ENCODE measurements at regions not wholly inside any gene's neighbourhood (a gene's known extent, or its start where the extent isn't known, plus 50 kb on each side); places are given as distances from the start of the nearest gene placed in this dataset.
"Not testable (repeated sequence)": the region's sequence is repeated elsewhere in the genome, so short reads cannot be mapped to it uniquely, and the experiment has no call there.

- WGBS, 2 donors = 84 to 86% methylated on average over 4 of the region's 4 CpGs
- no peak overlapping the region for H3K27ac ChIP-seq (ENCODE audit: low read depth in 1 of 2, low read length in 2 of 2)
- H3K36me3 ChIP-seq (ENCODE audit: control insufficient read depth in 1 of 2, insufficient read depth in 2 of 2, low read length in 1 of 2) = no peaks in the 10 kb centered on the region
- H3K4me3 ChIP-seq (ENCODE audit: low read length in 2 of 2) = no peak overlapping the region
- ATAC-seq (ENCODE audit: low FRiP score) (no peak), DNase-seq (no peak)
- H3K27me3 ChIP-seq (ENCODE audit: control insufficient read depth in 1 of 2, insufficient read depth in 2 of 2, low read length in 1 of 2) = no peaks in the 10 kb centered on the region
- intact Hi-C loops (cut with DNase I) = no loop called here
- H3K4me1 ChIP-seq (ENCODE audit: control insufficient read depth in 1 of 2, insufficient read depth in 2 of 2, low read length in 2 of 2) = no peaks in the 10 kb centered on the region
- no peaks in the 10 kb centered on the region for H3K9me3 ChIP-seq (ENCODE audit: control insufficient read depth, low read length)
Measured at GRCh38 chr6:68114463-68115047, 520.5 kb upstream of the ADGRB3 start.

DNA sequence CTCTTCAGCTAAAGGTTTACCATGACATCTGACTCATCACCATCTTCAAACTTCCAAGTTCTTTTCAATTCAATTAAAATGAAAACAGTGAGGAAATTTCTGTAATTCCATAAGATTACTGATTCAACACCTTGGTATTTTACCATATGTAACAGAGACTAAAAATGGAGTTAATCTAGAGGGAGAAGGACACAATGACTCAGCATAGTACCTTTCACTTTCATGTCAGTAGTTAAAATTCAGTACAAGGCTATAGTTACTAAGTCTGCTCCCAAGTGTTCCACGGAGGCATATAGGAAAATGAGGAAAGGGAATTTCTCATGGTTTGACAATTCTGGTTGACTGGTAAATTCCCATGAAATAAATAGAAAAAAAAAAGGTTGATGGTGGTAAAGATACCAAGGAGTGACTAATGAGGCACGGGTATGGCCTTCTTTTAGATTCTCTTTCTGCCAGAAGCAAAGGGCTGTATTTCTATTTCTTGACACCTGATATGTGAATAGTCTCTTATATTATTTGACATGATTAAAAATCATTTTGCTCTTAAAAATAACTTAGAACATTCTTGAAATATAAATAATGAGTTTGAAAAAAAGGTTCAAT lies 526.7 kb upstream of the ADGRB3 start:
- no peaks in the 10 kb centered on the region for H3K4me1 ChIP-seq (ENCODE audit: control insufficient read depth in 1 of 2, insufficient read depth in 2 of 2, low read length in 2 of 2)
- intact Hi-C loops (cut with DNase I) = no loop called here
- no peak for DNase-seq
- ATAC-seq (ENCODE audit: low FRiP score) = no peak
- H3K27me3 ChIP-seq (ENCODE audit: control insufficient read depth in 1 of 2, insufficient read depth in 2 of 2, low read length in 1 of 2) = no peaks in the 10 kb centered on the region
- no peaks in the 10 kb centered on the region for H3K36me3 ChIP-seq (ENCODE audit: control insufficient read depth in 1 of 2, insufficient read depth in 2 of 2, low read length in 1 of 2)
- H3K4me3 ChIP-seq (ENCODE audit: low read length in 2 of 2) = no peak overlapping the region
- H3K27ac ChIP-seq (ENCODE audit: low read depth in 1 of 2, low read length in 2 of 2) = no peak overlapping the region
- 67 to 73% methylated on average over 2 of the region's 2 CpGs for WGBS, 2 donors
- H3K9me3 ChIP-seq (ENCODE audit: control insufficient read depth, low read length) = no peaks in the 10 kb centered on the region

GRCh38 chr6:68094070-68094469 lies 541.0 kb upstream of the ADGRB3 start:
- H3K4me1 ChIP-seq (ENCODE audit: control insufficient read depth in 1 of 2, insufficient read depth in 2 of 2, low read length in 2 of 2) = no peaks in the 10 kb centered on the region
- ATAC-seq (ENCODE audit: low FRiP score) = no peak
- no peak overlapping the region for H3K4me3 ChIP-seq (ENCODE audit: low read length in 2 of 2)
- H3K36me3 ChIP-seq (ENCODE audit: control insufficient read depth in 1 of 2, insufficient read depth in 2 of 2, low read length in 1 of 2) = no peaks in the 10 kb centered on the region
- no peak overlapping the region for H3K27ac ChIP-seq (ENCODE audit: low read depth in 1 of 2, low read length in 2 of 2)
- no peak for DNase-seq
- intact Hi-C loops (cut with DNase I) = no loop called here
- H3K9me3 ChIP-seq (ENCODE audit: control insufficient read depth, low read length) = no peaks in the 10 kb centered on the region
- H3K27me3 ChIP-seq (ENCODE audit: control insufficient read depth in 1 of 2, insufficient read depth in 2 of 2, low read length in 1 of 2) = no peaks in the 10 kb centered on the region

DNA sequence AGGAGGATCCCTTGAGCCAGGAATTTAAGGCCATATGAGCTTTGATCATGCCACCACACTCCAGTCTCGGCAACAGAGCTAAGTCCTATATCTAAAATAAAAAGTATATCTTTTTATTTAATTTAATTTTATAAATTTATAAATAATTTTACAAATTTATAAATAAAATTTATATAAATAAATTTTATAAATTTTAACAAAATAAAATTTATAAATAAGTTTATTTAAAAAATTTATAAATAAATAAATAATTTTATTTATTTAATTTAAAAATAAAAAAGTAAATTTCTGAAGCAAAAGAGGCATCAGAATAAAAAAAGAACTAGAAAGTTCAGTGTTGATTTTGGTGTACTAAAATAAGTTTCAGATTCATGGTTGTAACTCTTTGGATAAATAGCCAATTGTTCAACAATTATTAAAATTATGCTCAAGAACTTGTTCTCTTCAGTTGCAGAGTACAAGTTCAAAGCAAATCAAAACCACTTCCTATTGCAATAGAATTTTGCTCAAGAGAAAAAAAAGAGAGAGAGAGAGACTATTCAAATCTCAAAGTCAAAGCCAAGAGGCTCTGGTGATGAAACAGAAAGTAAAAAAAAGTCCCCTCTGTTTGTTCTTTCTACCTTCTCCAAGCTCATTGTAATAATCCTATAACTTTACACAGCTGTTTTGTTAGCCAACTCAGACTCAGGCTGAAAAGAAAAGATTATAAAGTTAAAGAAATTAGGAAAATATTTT lies 547.5 kb upstream of the ADGRB3 start:
- H3K9me3 ChIP-seq (ENCODE audit: control insufficient read depth, low read length) = no peaks in the 10 kb centered on the region
- DNase-seq (no peak), ATAC-seq (ENCODE audit: low FRiP score) (no peak)
- intact Hi-C loops (cut with DNase I) = no loop called here
- H3K4me3 ChIP-seq (ENCODE audit: low read length in 2 of 2) = no peak overlapping the region
- H3K4me1 ChIP-seq (ENCODE audit: control insufficient read depth in 1 of 2, insufficient read depth in 2 of 2, low read length in 2 of 2) = no peaks in the 10 kb centered on the region
- 90 to 95% methylated on average over 1 of the region's 1 CpG for WGBS, 2 donors
- no peaks in the 10 kb centered on the region for H3K36me3 ChIP-seq (ENCODE audit: control insufficient read depth in 1 of 2, insufficient read depth in 2 of 2, low read length in 1 of 2)
- H3K27ac ChIP-seq (ENCODE audit: low read depth in 1 of 2, low read length in 2 of 2) = no peak overlapping the region
- H3K27me3 ChIP-seq (ENCODE audit: control insufficient read depth in 1 of 2, insufficient read depth in 2 of 2, low read length in 1 of 2) = no peaks in the 10 kb centered on the region

GRCh38 chr6:68086199-68086598 lies 548.9 kb upstream of the ADGRB3 start:
- H3K4me1 ChIP-seq (ENCODE audit: control insufficient read depth in 1 of 2, insufficient read depth in 2 of 2, low read length in 2 of 2) = no peaks in the 10 kb centered on the region
- H3K9me3 ChIP-seq (ENCODE audit: control insufficient read depth, low read length) = no peaks in the 10 kb centered on the region
- no peak for DNase-seq
- no peak overlapping the region for H3K4me3 ChIP-seq (ENCODE audit: low read length in 2 of 2)
- no peaks in the 10 kb centered on the region for H3K27me3 ChIP-seq (ENCODE audit: control insufficient read depth in 1 of 2, insufficient read depth in 2 of 2, low read length in 1 of 2)
- no peaks in the 10 kb centered on the region for H3K36me3 ChIP-seq (ENCODE audit: control insufficient read depth in 1 of 2, insufficient read depth in 2 of 2, low read length in 1 of 2)
- no peak overlapping the region for H3K27ac ChIP-seq (ENCODE audit: low read depth in 1 of 2, low read length in 2 of 2)
- ATAC-seq (ENCODE audit: low FRiP score) = no peak
- intact Hi-C loops (cut with DNase I) = no loop called here
- WGBS, 2 donors = 73 to 75% methylated on average over 4 of the region's 4 CpGs

- H3K4me1 ChIP-seq (ENCODE audit: control insufficient read depth in 1 of 2, insufficient read depth in 2 of 2, low read length in 2 of 2); ATAC-seq (ENCODE audit: low FRiP score); H3K27ac ChIP-seq (ENCODE audit: low read depth in 1 of 2, low read length in 2 of 2); intact Hi-C loops (cut with DNase I); H3K9me3 ChIP-seq (ENCODE audit: control insufficient read depth, low read length); DNase-seq; H3K27me3 ChIP-seq (ENCODE audit: control insufficient read depth in 1 of 2, insufficient read depth in 2 of 2, low read length in 1 of 2); H3K4me3 ChIP-seq (ENCODE audit: low read length in 2 of 2); H3K36me3 ChIP-seq (ENCODE audit: control insufficient read depth in 1 of 2, insufficient read depth in 2 of 2, low read length in 1 of 2): not testable (repeated sequence)
- 29 to 39% methylated on average over 4 of the region's 4 CpGs for WGBS, 2 donors
Measured at GRCh38 chr6:68085599-68085998, 549.5 kb upstream of the ADGRB3 start.

DNA sequence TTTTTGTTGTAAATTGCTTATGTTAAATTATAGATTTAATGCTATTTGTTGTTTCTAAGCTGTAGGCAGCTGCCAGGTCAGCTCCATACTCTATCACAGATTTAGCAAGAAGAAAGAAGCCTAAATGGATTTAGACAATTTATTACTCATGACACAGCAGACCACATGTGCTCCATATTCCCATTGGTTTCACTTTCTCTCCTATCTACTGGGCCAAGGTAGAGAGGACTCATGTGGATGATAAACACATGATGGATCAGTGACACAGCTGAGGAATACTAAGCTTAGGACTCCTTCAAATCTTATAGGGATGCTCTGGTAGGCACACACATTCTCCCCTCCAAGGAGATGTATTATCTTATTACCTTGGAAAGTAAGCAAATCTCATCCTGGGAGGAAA lies 553.0 kb upstream of the ADGRB3 start:
- ATAC-seq (ENCODE audit: low FRiP score) = no peak
- Histone ChIP-seq H3K36me3 (ENCODE audit: control insufficient read depth in 1 of 2, insufficient read depth in 2 of 2, low read length in 1 of 2) (no peaks in the 10 kb centered on the region), H3K27me3 (ENCODE audit: control insufficient read depth in 1 of 2, insufficient read depth in 2 of 2, low read length in 1 of 2) (no peaks in the 10 kb centered on the region), H3K9me3 (ENCODE audit: control insufficient read depth, low read length) (no peaks in the 10 kb centered on the region), H3K4me3 (ENCODE audit: low read length in 2 of 2) (no peak overlapping the region), H3K27ac (ENCODE audit: low read depth in 1 of 2, low read length in 2 of 2) (no peak overlapping the region), H3K4me1 (ENCODE audit: control insufficient read depth in 1 of 2, insufficient read depth in 2 of 2, low read length in 2 of 2) (no peaks in the 10 kb centered on the region)
- intact Hi-C loops (cut with DNase I) = no loop called here
- DNase-seq = no peak

- Histone ChIP-seq H3K4me3 (ENCODE audit: low read length in 2 of 2) (no peak overlapping the region), H3K27me3 (ENCODE audit: control insufficient read depth in 1 of 2, insufficient read depth in 2 of 2, low read length in 1 of 2) (no peaks in the 10 kb centered on the region), H3K27ac (ENCODE audit: low read depth in 1 of 2, low read length in 2 of 2) (no peak overlapping the region), H3K4me1 (ENCODE audit: control insufficient read depth in 1 of 2, insufficient read depth in 2 of 2, low read length in 2 of 2) (no peaks in the 10 kb centered on the region), H3K9me3 (ENCODE audit: control insufficient read depth, low read length) (no peaks in the 10 kb centered on the region), H3K36me3 (ENCODE audit: control insufficient read depth in 1 of 2, insufficient read depth in 2 of 2, low read length in 1 of 2) (no peaks in the 10 kb centered on the region)
- intact Hi-C loops (cut with DNase I) = no loop called here
- 58 to 61% methylated on average over 3 of the region's 3 CpGs for WGBS, 2 donors
- no peak for DNase-seq
- ATAC-seq (ENCODE audit: low FRiP score) = no peak
Measured at GRCh38 chr6:68080074-68080473, 555.0 kb upstream of the ADGRB3 start.

DNA sequence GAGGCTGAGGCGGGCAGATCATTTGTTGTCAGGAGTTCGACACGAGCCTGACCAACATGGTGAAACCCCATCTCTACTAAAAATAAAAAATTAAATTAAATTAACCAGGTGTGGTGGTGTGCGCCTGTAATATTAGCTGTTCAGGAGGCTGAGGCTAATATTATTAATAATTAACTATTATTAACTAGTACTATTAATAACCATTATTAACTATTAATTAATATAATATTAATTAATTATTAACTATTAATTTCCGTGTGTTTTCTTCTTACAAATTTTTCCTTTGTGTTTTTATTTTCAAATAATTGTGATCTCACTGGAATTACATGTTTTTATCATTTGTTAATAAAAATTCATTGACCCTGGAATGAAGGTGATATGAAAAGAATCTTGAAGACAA lies 557.4 kb upstream of the ADGRB3 start:
- ATAC-seq (ENCODE audit: low FRiP score) (no peak), DNase-seq (no peak)
- Histone ChIP-seq H3K27ac (ENCODE audit: low read depth in 1 of 2, low read length in 2 of 2) (no peak overlapping the region), H3K9me3 (ENCODE audit: control insufficient read depth, low read length) (no peaks in the 10 kb centered on the region), H3K36me3 (ENCODE audit: control insufficient read depth in 1 of 2, insufficient read depth in 2 of 2, low read length in 1 of 2) (no peaks in the 10 kb centered on the region), H3K4me1 (ENCODE audit: control insufficient read depth in 1 of 2, insufficient read depth in 2 of 2, low read length in 2 of 2) (no peaks in the 10 kb centered on the region), H3K27me3 (ENCODE audit: control insufficient read depth in 1 of 2, insufficient read depth in 2 of 2, low read length in 1 of 2) (no peaks in the 10 kb centered on the region), H3K4me3 (ENCODE audit: low read length in 2 of 2) (no peak overlapping the region)
- WGBS, 2 donors = 74 to 92% methylated on average over 5 of the region's 5 CpGs
- intact Hi-C loops (cut with DNase I) = no loop called here

All from aorta (tissue), 5 donors.